GM10248 (cell line): ENCODE measurements at regions not wholly inside any gene's neighbourhood (a gene's known extent, or its start where the extent isn't known, plus 50 kb on each side); places are given as distances from the start of the nearest gene placed in this dataset.

Experiments
- CTCF ChIA-PET: fragments of 300-600 bp; sonication (Branson Sonifier 250); formaldehyde crosslinking; extraction: SDS; loops from one replicate; lab custom pipeline; 2021; ENCODE audit warnings: antibody characterized with exemption; lab: Yijun Ruan, JAX
- POLR2A ChIA-PET: fragments of 350-650 bp; sonication (Branson Sonifier 250); formaldehyde crosslinking; extraction: SDS; loops from one replicate; lab custom pipeline; 2020; ENCODE audit warnings: antibody characterized with exemption; lab: Yijun Ruan, JAX
- DNase-seq: peaks from one replicate; pipeline ENCODE4 v3.0.0; 2012; ENCODE audit errors: extremely low spot score
- CTCF ChIP-seq: IDR thresholded peaks from 2 replicates; pipeline ENCODE4 v1.5.1; 2012; ENCODE audit warnings: mild to moderate bottlenecking, low read depth; ENCODE audit errors: extremely low read depth, missing control alignments, control extremely low read depth

DNA sequence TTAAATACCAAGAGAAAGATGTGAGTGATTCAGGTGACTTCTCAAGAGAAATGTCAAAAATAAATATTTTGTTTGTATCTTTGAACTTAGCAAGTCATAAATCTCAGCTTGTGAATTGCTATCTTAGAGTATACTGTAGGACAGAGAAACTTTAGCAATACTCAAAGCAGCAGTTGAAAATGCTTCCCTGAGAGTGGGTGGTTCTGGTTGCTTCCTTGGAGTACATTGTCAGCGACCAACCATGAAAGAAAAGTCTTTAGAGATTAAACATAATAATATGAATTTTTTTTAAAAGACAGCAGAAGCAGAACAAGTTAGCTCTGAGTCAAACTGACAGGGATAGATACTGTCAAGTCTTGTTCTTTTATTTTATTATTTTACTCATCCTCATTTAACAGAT lies 86.8 kb upstream of the OSBPL8 start:
- CTCF ChIA-PET: interaction anchor here (0.8 to 1.0 kb wide), 3 partner anchors 8 to 10 kb away, joined by 3 to 6 read pairs (median 3); no protein-coding TSS in a partner anchor
- POLR2A ChIA-PET: no interaction called here

GRCh38 chr12:76649099-76649498 lies 89.5 kb upstream of the OSBPL8 start:
- TF ChIP-seq CTCF: no peak
- DNase-seq: no peak
- ChIA-PET CTCF (interaction anchor here (1.0 to 1.5 kb wide), 4 partner anchors 10 to 362 kb away, joined by 3 to 4 read pairs (median 3); no protein-coding TSS in a partner anchor), POLR2A (no interaction called here)

More for the DNA sequence above, 86.8 kb upstream of the OSBPL8 start:
- TF ChIP-seq CTCF: no peak
- DNase-seq: no peak

GRCh38 chr12:76652402-76652801 lies 92.8 kb upstream of the OSBPL8 start:
- DNase-seq: no peak
- CTCF ChIA-PET: interaction anchor here (0.6 to 0.7 kb wide), 2 partner anchors 182 to 358 kb away, joined by 3 read pairs; no protein-coding TSS in a partner anchor
- POLR2A ChIA-PET: no interaction called here
- no peak for TF ChIP-seq CTCF

DNA sequence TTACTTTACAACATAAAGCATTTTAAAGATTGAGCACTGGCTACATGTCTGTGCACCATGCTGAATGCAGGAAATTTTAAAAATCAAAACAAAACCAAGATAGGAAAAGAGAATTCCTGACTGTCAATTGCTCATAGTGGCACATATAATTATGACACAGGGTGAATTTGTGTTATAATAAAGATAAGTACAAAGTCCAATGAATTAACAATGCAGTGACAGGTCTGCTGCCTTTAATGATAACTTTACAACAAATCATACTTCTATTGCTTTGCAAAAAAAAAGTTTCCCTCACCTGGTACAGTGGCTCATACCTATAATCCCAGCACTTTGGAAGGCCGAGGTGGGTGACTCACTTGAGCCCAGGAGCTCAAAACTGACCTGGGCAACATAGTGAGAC lies 93.8 kb upstream of the OSBPL8 start:
- DNase-seq: no peak
- no peak for TF ChIP-seq CTCF
- ChIA-PET POLR2A (no interaction called here), CTCF (interaction anchor here (0.7 kb wide), 1 partner anchor 357 kb away, joined by 3 read pairs; no protein-coding TSS in a partner anchor)

- DNase-seq: no peak
- TF ChIP-seq CTCF: no peak
- POLR2A ChIA-PET: no interaction called here
- CTCF ChIA-PET: interaction anchor here (1.3 kb wide), 1 partner anchor 16 kb away, joined by 3 read pairs; no protein-coding TSS in a partner anchor
Measured at GRCh38 chr12:76664731-76665130, 99.2 kb upstream of the ZDHHC17 start.

GRCh38 chr12:76666290-76666835 lies 97.6 kb upstream of the ZDHHC17 start:
- ChIA-PET CTCF (interaction anchor here (0.9 to 1.1 kb wide), 2 partner anchors 60 to 345 kb away, joined by 3 read pairs; no protein-coding TSS in a partner anchor), POLR2A (interaction anchor here (0.7 kb wide), 1 partner anchor 289 kb away, joined by 3 read pairs; no protein-coding TSS in a partner anchor)
- no peak for TF ChIP-seq CTCF
- no peak for DNase-seq
